Epithelial cell of esophagus (primary cell): ENCODE measurements at regions not wholly inside any gene's neighbourhood (a gene's known extent, or its start where the extent isn't known, plus 50 kb on each side); places are given as distances from the start of the nearest gene placed in this dataset.
A peak's percentile ranks its signal among the peaks of the same experiment; 100 is the strongest.

Experiments
- DNase-seq: peaks from one replicate; pipeline ENCODE4 v3.0.0; 2010; ENCODE audit warnings: low read depth
- H3K4me3 ChIP-seq: 2 replicates; pipeline ENCODE4 v1.5.1; 2011; ENCODE audit warnings: mild to moderate bottlenecking, low read length, control low read depth
- CTCF ChIP-seq: IDR thresholded peaks from 2 replicates; pipeline ENCODE4 v1.5.1; 2011; ENCODE audit warnings: low read depth, mild to moderate bottlenecking, low read length, control low read depth, inconsistent platforms; ENCODE audit not compliant: insufficient read depth; ENCODE audit errors: missing control alignments

- TF ChIP-seq CTCF, result no peak
- H3K4me3 ChIP-seq, result no peak overlapping the region
- no peak for DNase-seq
Observed at GRCh38 chr9:28921857-28922500, 1348.7 kb upstream of the C9orf72 start.

- no peak for DNase-seq
- no peak for TF ChIP-seq CTCF
- no peak overlapping the region for H3K4me3 ChIP-seq
Observed at GRCh38 chr9:28922891-28923290, 1349.6 kb upstream of the C9orf72 start.

- TF ChIP-seq CTCF, result no peak
- DNase-seq, result no peak
Observed at GRCh38 chr9:28923351-28923750, 1350.1 kb upstream of the C9orf72 start.

GRCh38 chr9:28925157-28925556, 1351.9 kb upstream of the C9orf72 start:
- peak; percentile 81 for DNase-seq
- H3K4me3 ChIP-seq, result no peak overlapping the region
- no peak for TF ChIP-seq CTCF

More at GRCh38 chr9:28923351-28923750, 1350.1 kb upstream of the C9orf72 start:
- H3K4me3 ChIP-seq, result no peak overlapping the region

- no peak for DNase-seq
- H3K4me3 ChIP-seq, result no peak overlapping the region
- no peak for TF ChIP-seq CTCF
Observed at GRCh38 chr9:28926306-28926705, 1353.0 kb upstream of the C9orf72 start.

- no peak for TF ChIP-seq CTCF
- peak; percentile 98 for DNase-seq
- no peak overlapping the region for H3K4me3 ChIP-seq
Observed at GRCh38 chr9:28927691-28928090, 1354.4 kb upstream of the C9orf72 start.

GRCh38 chr9:28929433-28929832, 1356.2 kb upstream of the C9orf72 start:
- DNase-seq, result no peak
- no peak for TF ChIP-seq CTCF
- no peak overlapping the region for H3K4me3 ChIP-seq
